ENCODE measurements at regions not wholly inside any gene's neighbourhood (a gene's known extent, or its start where the extent isn't known, plus 50 kb on each side); places are given as distances from the start of the nearest gene placed in this dataset.
"Not testable (repeated sequence)": the region's sequence is repeated elsewhere in the genome, so short reads cannot be mapped to it uniquely, and the experiment has no call there.

DNA sequence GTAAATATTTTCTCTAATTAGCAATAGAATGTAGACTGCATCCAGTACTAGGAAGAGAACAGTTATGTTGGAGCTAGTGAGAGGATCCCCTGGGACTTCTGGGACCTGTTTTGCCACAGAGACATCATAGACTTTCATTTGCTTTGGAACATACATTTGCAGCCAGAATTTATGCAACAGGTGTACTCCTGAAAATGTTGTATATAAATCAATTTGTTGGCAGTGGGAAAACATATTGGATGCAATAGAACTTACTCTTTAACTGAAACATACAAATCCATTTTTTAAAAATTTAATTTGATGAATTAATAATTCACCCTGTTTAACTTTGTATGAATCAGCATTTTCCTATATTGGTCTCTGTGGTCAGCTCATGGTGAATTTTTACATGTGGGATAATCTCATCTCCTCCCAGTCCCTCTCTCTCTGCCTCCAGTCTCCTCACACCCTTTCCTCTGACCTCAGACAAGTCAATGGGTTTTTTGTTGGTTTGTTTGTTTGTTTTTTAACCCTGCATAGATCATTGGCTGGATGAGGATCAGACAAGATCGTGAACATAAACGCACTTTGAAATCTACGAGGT is 263.0 kb downstream of the LPIN1 start:
- Histone ChIP-seq H3K4me3 (no peak overlapping the region), H3K27ac (no peak overlapping the region)
- DNase-seq (ENCODE audit: low spot score): no peak
- TF ChIP-seq, protein P1, sequence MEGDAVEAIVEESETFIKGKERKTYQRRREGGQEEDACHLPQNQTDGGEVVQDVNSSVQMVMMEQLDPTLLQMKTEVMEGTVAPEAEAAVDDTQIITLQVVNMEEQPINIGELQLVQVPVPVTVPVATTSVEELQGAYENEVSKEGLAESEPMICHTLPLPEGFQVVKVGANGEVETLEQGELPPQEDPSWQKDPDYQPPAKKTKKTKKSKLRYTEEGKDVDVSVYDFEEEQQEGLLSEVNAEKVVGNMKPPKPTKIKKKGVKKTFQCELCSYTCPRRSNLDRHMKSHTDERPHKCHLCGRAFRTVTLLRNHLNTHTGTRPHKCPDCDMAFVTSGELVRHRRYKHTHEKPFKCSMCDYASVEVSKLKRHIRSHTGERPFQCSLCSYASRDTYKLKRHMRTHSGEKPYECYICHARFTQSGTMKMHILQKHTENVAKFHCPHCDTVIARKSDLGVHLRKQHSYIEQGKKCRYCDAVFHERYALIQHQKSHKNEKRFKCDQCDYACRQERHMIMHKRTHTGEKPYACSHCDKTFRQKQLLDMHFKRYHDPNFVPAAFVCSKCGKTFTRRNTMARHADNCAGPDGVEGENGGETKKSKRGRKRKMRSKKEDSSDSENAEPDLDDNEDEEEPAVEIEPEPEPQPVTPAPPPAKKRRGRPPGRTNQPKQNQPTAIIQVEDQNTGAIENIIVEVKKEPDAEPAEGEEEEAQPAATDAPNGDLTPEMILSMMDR (IDR thresholded peaks at IDR 0.05): no peak

DNA sequence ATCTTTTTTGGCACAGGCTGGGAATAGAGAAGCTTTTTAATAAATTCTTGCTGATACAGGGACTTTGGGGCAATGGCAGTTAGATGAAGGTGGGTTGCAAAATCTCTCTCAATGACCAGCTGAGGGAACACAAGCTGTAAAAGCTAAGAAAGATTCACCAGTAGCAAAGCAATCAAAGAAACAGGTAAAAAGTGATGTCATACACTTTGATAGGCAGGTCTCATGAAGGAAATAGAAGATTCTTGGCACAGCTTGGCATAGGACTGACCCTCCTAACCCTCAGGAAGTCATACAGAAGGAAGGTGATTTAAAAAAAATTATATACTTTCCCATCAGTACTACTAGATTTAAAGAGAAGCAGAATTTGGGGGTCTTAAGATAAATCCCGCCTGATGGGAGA is 263.6 kb downstream of the LPIN1 start:
- DNase-seq (ENCODE audit: low spot score): no peak
- H3K4me3 ChIP-seq: no peak overlapping the region
- TF ChIP-seq, protein P1 (IDR thresholded peaks at IDR 0.05): no peak
- no peak overlapping the region for H3K27ac ChIP-seq

DNA sequence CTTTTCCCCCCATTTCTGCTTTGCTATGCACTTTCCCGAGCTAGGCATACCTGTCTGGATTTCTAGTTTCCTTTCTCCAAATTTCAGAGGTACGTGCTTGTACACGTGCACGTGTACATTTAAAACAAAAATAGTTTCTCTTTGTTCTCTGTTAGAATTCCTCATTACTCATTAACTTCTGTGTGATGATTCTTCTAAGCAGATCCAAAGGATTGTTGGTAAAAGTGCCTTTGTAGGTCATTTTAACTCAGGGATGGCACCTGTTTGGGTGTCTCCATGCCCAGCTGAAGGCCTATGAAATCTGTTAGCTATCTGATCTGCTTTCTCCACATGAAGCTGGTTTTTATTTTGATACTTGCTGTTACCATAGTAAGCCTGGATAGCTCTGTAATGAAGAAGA is 264.3 kb downstream of the LPIN1 start:
- Histone ChIP-seq H3K27ac (no peak overlapping the region), H3K4me3 (no peak overlapping the region)
- TF ChIP-seq, protein P1 (IDR thresholded peaks at IDR 0.05): no peak
- no peak for DNase-seq (ENCODE audit: low spot score)

DNA sequence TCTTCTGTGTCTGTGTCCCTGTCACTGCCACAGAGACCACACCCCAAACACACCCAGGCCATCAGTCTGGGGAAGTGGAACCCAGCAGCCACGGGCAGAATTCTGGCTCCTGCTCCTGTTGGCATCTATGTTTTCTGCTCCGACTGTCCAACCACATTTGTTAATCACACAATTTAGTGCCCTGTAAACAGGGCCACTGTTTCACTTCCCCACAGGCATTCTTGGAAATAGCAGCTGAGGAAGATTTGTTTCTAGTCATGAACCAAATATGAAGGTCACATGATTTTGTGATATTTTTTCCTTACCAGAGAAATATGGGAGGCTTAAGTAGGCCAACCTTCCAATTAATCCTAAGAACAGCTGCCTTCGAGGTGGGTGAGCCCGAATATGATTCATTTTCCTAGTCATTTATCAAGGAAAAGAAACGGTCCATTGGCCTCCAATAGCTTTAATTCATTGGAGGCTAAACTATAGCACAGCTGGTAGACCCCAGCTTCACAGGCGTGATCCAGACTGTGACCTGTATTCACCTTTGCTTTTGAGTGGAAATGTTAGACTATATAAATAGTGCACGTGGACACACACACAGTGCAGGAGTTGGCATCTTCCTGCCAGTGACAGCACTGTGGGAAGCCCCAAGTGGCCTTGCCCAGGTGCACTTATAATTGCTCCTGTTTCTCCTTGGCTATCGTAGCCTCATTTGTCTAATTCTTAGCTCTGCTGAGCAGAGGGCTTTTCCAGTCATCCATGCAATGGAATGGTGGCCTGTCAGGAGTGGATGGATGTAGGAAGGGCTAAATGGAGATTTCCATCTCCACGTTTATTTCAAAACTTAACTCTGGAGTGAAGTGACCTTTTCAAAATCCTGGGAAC is 267.9 kb downstream of the LPIN1 start:
- Histone ChIP-seq H3K27ac (no peak overlapping the region), H3K4me3 (no peak overlapping the region)
- no peak for DNase-seq (ENCODE audit: low spot score)
- TF ChIP-seq, protein P1 (IDR thresholded peaks at IDR 0.05): no peak

DNA sequence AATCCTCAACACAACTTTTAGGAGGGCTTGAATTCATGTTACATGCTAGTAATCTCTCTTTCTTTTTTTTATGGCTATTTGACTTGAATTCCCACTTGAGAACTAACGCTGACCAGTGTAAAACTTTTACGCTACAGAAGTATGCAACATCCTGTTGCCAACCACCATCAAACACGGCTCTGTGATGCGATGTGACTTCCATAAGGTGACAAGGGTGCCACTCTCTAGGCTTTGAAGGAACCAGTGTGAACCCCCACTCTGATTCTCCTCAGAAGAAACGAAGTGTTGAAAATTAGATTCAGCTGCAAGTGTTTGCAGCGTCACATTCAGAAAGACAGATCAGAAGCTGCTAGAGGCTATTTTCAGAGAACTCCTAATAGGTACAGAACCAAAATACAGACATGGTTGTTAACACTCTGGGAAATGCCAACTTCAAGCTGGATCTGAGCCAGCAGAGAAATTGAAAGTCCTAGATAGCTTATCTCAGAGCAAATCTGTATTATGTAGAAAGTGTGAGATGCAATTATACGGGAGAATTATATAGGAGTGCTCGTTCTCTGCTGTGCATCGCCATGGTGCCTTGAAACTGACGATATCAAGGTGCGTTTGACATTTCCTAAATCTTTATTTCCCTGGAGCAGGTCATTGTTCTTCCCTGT is 271.2 kb downstream of the LPIN1 start:
- TF ChIP-seq, protein P1 (IDR thresholded peaks at IDR 0.05): no peak
- no peak for DNase-seq (ENCODE audit: low spot score)
- H3K27ac ChIP-seq: no peak overlapping the region
- H3K4me3 ChIP-seq: no peak overlapping the region

DNA sequence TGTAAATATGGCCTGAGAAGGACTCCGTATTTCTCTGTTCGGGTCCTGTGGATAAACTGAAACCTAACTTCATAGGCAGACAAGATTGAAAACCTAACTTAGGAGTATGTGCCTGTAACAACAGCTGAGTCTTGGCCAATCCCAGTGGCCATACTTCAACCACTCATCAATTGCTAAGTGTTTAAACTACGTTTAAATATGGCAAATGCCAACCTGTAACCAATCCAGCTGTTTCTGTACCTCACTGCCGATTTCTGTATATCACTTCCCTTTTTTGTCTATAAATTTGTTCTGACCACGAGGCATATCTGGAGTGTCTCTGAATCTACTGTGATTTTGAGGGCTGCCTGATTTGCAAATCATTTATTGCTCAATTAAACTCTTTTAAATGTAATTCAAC is 272.3 kb downstream of the LPIN1 start:
- not testable (repeated sequence) for H3K4me3 ChIP-seq

DNA sequence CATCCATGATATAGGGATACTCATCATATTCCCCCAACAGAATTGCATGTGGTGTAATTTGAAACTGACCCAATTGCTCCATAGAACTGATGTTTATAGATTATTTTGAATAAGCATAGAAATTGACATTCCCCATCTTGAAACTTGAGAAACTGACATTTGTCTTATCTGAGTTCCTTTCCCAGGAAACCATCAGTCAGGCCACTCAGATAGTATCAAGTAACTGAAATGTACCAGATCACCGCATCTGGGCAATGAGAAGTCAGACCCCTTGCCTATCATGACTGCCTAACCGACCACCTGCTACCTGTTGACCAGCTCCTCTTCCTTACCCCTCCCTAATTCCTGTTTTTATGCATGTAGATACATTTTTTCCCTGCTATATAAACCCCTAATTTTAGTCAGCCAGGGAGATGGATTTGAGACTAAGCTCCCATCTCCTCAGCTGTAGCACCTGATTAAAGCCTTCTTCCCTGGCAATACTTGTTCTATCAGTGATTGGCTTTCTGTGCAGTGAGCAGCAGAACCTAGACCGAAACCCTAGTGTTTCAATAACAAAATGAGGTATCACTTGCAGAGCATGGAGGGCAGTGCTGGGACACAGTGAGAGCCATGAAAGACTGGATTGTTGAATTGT is 274.5 kb downstream of the LPIN1 start:
- Histone ChIP-seq H3K4me3 (no peak overlapping the region), H3K27ac (no peak overlapping the region)
- no peak for DNase-seq (ENCODE audit: low spot score)
- TF ChIP-seq, protein P1 (IDR thresholded peaks at IDR 0.05): no peak

More for the DNA sequence above, 272.3 kb downstream of the LPIN1 start:
- not testable (repeated sequence) for H3K27ac ChIP-seq; DNase-seq (ENCODE audit: low spot score)

DNA sequence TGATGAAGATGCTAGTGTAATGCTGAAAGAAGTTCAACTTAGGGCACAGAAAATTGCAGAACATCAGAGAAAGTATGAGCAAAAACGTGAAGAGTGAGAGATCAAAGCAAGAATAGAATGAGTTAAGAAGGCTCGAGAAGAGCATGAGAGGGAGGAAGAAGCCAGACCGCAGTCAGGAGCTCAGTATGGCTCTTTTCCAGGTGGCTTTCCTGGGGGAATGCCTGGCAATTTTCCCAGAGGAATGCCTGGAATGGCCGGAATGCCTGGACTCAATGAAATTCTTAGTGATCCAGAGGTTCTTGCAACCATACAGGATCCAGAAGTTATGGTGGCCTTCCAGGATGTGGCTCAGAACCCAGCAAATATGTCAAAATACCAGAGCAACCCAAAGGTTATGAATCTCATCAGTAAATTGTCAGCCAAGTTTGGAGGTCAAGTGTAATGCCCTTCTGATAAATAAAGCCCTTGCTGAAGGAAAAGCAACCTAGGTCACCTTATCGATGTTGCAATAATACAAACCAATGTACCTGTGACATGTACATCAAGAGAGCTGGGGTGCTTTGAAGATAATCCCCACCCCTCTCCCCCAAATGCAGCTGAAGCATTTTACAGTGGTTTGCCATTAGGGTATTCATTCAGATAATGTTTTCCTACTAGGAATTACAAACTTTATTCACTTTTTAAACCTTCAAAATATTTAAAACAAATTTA is 277.9 kb downstream of the LPIN1 start:
- H3K27ac ChIP-seq; DNase-seq (ENCODE audit: low spot score); H3K4me3 ChIP-seq: not testable (repeated sequence)

Measured in coronary artery (tissue), 2 donors.